GM12874 (cell line): ENCODE measurements at regions not wholly inside any gene's neighbourhood (a gene's known extent, or its start where the extent isn't known, plus 50 kb on each side); places are given as distances from the start of the nearest gene placed in this dataset.

Experiments used
- CTCF ChIP-seq: IDR thresholded peaks from 2 replicates; pipeline ENCODE4 v1.5.1; 2011; ENCODE audit warnings: low read depth, mild to moderate bottlenecking, control low read depth, low read length, moderate library complexity; ENCODE audit not compliant: insufficient read depth

GRCh38 chr4:141349236-141349635 lies 128.5 kb downstream of the ZNF330 start:
- no peak for TF ChIP-seq CTCF

GRCh38 chr4:141350122-141350905 lies 129.6 kb downstream of the ZNF330 start:
- TF ChIP-seq CTCF: no peak

- TF ChIP-seq CTCF: no peak
Measured at GRCh38 chr4:141352331-141352730, 131.6 kb downstream of the ZNF330 start.

- TF ChIP-seq CTCF: no peak
Measured at GRCh38 chr4:141352909-141353525, 132.3 kb downstream of the ZNF330 start.

GRCh38 chr4:141356321-141356962 lies 135.7 kb downstream of the ZNF330 start:
- no peak for TF ChIP-seq CTCF

GRCh38 chr4:141356963-141357335 lies 136.3 kb downstream of the ZNF330 start:
- no peak for TF ChIP-seq CTCF

- TF ChIP-seq CTCF: no peak
Measured at GRCh38 chr4:141371206-141371605, 150.5 kb downstream of the ZNF330 start.
